ENCODE measurements at regions not wholly inside any gene's neighbourhood (a gene's known extent, or its start where the extent isn't known, plus 50 kb on each side); places are given as distances from the start of the nearest gene placed in this dataset.

DNA sequence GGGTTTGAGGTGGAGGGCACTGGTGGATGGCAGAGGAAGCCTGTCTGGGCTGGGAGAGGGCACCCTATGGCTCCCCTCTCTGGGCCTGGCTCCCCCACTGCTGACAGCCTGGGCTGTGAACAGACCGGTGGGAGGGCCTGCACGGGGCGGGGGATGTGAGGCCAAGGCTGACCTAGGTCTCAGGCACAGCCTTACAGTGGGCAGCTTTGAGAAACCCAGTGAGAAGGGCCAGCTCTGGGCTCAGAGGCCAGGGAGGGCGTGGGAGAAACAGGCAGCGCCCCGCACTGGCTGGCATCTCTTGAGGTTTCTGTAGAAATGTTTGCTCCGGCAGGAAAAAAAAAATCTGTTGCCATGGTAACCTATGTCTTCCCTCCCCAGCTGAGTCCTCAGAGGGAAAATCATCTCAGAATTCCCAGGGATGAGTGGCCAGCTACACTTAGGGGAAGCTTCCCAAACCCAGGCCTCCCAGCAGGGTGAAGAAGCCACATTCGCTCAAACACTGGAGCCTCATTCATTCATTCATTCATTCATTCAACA lies 71.7 kb upstream of the TAF1B start:
- TF ChIP-seq, protein P1, sequence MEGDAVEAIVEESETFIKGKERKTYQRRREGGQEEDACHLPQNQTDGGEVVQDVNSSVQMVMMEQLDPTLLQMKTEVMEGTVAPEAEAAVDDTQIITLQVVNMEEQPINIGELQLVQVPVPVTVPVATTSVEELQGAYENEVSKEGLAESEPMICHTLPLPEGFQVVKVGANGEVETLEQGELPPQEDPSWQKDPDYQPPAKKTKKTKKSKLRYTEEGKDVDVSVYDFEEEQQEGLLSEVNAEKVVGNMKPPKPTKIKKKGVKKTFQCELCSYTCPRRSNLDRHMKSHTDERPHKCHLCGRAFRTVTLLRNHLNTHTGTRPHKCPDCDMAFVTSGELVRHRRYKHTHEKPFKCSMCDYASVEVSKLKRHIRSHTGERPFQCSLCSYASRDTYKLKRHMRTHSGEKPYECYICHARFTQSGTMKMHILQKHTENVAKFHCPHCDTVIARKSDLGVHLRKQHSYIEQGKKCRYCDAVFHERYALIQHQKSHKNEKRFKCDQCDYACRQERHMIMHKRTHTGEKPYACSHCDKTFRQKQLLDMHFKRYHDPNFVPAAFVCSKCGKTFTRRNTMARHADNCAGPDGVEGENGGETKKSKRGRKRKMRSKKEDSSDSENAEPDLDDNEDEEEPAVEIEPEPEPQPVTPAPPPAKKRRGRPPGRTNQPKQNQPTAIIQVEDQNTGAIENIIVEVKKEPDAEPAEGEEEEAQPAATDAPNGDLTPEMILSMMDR (conservative IDR thresholded peaks at IDR 0.05; ENCODE audit: low read length): no peak
- no peak for TF ChIP-seq EZH2phosphoT487 (IDR thresholded peaks at IDR 0.05; ENCODE audit: borderline replicate concordance)
